D341Med (cell line): ENCODE measurements at regions not wholly inside any gene's neighbourhood (a gene's known extent, or its start where the extent isn't known, plus 50 kb on each side); places are given as distances from the start of the nearest gene placed in this dataset.

Experiments
- DNase-seq: peaks from one replicate; pipeline ENCODE4 v3.0.0; 2012; ENCODE audit warnings: low spot score

DNA sequence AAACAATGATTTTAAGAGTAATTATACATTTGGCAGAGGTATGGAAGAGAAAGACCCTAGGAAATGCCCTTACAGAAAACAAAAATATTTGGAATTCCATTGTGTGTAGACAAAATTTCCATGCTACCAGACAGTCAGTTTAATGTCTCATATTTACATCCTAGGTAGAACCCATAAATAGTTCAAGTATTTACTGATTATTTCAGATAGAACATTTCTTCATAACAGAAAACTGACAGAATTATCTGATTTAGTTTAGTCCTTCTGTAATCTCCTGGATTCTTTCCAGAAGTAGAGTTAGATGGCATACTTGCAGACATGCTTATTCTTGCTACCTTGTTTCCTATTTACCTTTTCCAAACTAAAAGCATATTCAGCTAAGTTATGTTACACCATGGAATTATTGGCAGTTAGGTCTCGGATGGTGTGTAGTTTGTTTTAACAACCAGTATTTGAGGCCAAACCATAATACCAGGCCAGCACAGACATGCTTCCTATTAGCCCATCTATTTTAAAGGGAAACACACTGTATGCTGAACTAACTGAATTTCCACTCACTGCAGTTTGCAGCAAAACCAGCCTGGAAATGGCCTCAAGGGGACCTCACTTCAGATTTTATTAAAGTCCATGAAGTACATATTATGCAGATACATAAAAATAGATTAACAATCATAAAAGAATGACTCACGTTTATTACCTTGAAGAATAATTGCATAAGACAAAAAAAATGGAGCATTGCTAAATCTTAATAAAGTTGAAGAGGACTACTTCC, 126.6 kb upstream of the LRIG3 start:
- DNase-seq, result no peak

- no peak for DNase-seq
Measured at GRCh38 chr12:59044791-59045190, 124.5 kb upstream of the LRIG3 start.

DNA sequence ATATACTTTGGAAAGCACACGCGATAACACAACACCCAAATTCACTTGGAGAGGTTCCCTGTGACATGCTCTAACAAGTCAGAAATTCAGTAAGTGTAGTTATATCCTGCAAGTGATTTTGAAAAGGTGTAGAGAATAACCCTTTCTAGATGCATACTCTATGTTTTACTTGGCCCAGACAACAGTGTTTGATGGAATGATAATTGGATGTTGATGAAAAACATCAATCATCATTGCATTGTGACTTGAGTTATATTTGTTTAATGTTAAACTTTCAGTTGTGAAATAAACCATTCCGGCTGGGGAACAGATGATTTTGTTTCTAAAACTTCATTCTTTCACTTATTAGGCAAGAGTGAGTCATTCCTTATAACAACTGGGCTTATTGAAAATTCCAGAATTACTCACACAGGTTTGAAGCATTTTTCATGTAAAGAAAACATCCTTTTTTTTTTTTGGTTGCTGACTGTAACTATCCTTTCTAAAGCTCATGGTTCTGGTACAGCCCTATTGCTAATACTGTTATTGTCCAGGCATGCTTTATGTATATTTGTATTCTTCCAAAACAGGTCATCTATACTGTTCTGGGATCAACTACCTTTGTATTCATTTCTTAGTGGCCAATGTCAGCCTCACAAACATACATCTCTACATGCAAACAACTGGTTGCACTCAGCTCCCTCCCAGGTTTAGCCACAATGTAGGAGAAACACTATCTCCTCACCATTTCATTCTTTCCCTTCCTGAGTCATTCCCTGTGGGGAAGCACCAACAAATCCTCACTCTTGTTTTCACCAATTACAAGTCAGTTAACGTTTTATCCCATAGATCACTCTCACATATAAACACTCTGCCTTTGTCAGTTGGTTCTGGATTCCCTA, 121.2 kb upstream of the LRIG3 start:
- no peak for DNase-seq

GRCh38 chr12:59040656-59041055, 120.4 kb upstream of the LRIG3 start:
- no peak for DNase-seq

- no peak for DNase-seq
Measured at GRCh38 chr12:59040043-59040442, 119.7 kb upstream of the LRIG3 start.

DNA sequence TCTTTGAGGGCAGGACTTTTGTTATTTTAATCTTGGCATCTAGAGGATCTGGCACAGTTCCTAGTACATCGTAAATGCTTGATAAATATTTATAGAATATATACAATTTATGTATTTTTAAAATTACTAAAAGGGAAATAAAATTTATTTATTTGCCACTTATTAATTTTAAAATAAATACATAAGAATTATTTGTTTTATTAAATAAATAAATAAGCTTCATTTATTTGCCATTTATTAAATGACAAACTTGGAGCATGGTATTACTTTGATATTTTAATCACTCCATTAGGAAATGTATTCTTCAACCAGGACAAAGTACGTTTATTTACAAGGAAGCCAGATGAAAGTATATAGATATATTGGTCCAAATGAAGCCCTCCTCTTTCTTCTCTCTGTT, 118.7 kb upstream of the LRIG3 start:
- DNase-seq, result no peak

GRCh38 chr12:59036973-59037762, 116.9 kb upstream of the LRIG3 start:
- DNase-seq, result no peak

- no peak for DNase-seq
Measured at GRCh38 chr12:59036347-59036746, 116.0 kb upstream of the LRIG3 start.

DNA sequence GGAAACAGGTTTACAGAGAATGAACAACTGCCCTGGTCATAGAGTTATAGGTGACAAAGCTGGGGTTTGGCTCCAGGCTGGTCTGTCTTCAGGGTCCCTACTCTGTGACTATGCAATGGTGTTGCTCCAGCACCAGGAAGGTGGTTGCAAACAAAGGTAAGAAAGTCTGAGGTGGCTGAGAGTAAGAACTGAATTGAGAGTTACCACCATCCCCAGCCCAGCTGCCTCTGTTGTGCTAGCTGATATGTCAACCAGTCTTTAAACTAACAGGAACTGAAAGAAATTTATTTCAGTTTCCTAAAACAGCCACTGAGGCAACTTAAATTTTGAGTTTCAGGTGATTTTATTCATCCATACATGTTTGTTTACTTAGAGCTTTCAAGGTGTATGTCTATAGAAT, 111.0 kb upstream of the LRIG3 start:
- DNase-seq, result no peak

- no peak for DNase-seq
Measured at GRCh38 chr12:59030415-59030814, 110.1 kb upstream of the LRIG3 start.

GRCh38 chr12:59027199-59027598, 106.9 kb upstream of the LRIG3 start:
- DNase-seq, result no peak

DNA sequence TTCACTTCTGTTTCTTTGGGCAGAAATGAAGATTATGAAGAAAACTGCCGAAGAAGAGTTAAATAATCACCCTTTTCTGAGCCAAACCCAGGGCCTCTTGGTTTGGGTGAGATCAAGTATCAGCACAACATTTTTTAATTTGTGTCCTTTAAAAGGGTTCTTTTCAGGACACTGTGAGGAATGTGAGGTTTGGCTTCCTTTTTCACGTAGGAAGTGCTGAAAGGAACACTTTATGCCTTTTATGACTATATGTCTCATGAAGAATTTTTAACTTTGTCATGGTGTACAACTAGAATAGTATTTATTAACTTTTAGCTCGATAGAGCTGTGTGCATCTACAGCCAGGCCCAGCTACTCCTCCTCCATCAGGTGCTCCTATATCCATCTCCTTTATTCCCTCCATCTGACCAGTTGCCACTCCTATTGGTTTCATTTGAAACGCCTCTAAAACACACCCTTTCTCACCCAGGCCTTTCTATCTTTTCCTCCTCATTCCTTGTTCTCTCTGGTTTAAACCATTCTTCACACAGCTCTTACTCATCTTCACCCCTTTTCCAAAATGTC, 103.6 kb upstream of the LRIG3 start:
- DNase-seq, result no peak

DNA sequence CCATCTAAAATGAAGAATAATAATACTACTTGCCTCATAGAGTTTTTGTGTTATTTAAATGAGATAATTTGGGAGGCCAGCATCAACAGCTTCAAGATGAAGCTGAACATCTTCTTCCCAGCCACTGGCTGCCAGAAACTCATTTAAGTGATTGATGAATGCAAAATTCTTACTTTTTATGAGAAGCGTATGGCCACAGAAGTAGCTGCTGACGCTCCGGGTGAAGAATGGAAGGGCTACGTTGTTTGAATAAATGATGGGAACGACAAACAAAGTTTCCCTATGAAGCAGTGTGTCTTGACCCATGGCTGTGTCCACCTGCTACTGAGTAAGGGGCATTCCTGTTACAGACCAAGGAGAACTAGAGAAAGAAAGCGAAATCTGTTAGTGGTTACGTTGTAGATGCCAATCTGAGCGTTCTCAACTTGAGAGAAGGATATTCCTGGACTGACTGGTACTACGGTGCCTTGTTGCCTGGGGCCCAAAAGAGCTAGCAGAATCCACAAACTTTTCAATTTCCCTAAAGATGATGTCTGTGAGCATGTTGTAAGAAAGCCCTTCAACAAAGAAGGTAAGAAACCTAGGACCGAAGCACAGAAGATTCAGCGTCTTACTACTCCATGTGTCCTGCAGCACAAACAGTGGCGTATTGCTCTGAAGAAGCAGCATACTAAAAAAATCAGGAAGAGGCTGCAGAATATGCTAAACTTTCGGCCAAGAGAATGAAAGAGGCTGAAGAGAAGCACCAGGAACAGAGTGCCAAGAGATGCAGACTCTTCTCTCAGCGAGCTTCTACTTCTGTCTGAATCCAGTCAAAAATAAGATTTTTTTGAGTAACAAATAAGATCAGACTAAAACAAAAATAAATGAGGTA, 100.0 kb upstream of the LRIG3 start:
- DNase-seq, result no peak

DNA sequence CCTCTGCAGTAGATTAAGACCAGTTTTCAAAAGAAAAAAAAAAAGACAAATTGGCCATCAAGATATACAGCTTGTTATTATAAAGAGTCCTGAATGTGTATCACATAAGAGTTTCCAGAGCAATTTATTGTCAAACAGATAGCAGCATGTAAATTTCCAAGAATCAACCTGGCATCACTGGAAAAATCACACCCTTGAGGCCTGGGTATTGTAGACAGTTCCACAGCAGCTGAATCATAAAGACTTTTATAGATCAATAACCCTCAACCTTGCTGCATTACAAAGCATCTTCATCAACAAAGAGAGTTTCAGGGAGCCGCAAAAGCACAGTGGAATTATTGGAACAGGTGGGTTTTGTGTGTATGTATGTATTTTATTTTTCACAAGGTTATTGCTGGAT, 94.6 kb upstream of the LRIG3 start:
- DNase-seq, result no peak

GRCh38 chr12:59010941-59011340, 90.6 kb upstream of the LRIG3 start:
- no peak for DNase-seq

DNA sequence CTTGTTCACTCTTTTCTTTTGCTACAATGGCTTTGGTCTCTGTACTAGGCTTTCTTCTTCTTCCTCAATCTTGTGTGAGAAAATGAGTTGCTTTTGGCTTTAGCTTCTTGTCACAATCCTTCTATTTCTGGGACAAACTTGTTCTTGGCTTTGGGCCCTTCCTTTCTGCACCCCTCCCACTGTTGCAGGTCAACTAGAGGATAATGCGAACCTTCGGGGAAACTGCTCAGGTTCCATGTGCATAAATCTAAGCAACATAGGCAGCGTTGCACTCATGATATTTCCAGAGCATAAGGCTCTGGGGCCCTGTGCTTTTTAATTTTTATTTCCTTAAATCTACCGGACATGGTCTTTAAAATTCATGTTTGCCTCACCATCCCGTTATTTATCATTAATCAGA, 89.8 kb upstream of the LRIG3 start:
- DNase-seq, result no peak

- no peak for DNase-seq
Measured at GRCh38 chr12:59007620-59008019, 87.3 kb upstream of the LRIG3 start.

DNA sequence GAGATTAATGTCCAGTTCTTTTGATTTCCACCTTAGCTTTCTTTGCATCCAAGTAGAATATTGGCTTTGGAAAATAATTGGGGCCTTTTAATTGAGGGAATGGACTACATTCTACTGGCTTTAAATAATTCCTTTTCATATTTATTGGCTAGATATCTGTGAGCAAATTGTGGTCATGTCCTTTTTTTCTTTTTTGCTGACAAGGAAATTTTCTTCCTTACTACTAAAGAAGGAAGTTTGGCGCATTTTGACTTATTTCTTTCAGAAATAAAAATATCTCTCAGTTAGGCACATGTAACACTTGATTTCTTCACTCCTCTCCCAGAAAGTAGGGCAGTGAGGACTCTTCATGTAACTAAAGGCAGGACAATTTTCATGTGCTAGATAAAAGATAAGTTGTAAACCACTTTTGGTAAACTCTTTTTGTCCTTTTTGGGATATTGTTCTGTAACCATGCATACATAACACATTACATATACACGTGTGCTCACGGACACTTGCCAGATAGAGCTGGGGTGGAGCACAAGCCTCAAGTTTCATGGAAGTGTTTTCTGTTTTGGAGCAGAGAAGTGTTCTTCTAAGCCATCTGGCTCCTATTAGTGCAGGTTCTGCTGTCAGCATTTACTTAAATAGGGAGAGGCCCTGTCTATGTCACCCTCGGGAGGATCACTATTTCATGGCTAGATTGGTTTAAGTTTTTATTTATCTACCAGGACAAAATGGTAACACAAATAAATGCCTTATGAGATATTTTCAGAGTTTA, 85.1 kb upstream of the LRIG3 start:
- DNase-seq, result no peak

DNA sequence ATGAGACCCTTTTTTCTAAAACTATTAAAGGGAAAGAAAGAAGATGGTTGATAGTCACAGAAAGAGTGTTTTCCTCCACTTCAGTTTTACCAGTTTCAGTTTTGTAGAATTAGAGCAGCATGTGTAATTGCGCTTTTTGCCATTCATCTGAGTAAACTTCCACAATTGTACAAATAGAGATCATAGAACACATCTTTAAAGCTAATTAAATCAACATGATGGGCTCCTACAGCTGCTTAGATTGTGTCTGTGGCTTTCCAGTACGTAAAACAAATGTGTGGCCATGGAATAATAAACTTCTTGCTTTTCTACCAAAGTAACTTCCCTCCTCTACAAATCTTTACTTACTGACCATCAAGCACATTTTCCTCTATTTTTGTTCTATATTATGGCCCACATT, 84.2 kb upstream of the LRIG3 start:
- DNase-seq, result no peak

- DNase-seq, result no peak
Measured at GRCh38 chr12:58995666-58996363, 75.5 kb upstream of the LRIG3 start.
